ENCODE measurements at regions not wholly inside any gene's neighbourhood (a gene's known extent, or its start where the extent isn't known, plus 50 kb on each side); places are given as distances from the start of the nearest gene placed in this dataset.

DNA sequence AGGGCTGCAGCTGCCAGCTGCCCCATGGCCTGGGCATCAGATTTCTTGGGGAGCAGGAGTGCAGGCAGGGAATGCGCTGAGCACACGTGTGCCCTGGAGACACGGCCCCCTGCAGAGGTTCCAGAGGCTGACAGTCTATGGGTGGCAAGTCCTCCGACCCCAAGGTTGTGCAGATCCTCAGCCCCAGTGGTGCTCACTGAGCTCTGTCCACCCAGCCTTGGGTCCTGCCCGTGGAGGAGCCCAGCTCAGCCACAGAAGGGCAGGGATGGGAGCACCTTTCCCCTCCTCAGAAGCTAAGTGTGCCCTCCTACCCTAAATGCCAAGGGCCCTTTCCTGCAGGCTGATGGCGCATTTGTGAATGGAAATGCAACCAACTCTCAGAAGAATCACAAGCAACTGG lies 341.0 kb downstream of the IRX2 start:
- DNase-seq (no peak), ATAC-seq (ENCODE audit: low FRiP score in 2 of 2) (no peak)
- Histone ChIP-seq H3K27ac (no peak overlapping the region), H3K36me3 (no peaks in the 10 kb centered on the region), H3K9me3 (no peaks in the 10 kb centered on the region), H3K4me3 (no peak overlapping the region), H3K4me1 (no peaks in the 10 kb centered on the region), H3K27me3 (no peaks in the 10 kb centered on the region)
- 77 to 100% methylated on average over 1 to 6 of the region's 6 CpGs for WGBS, 2 donors
- TF ChIP-seq CTCF (IDR thresholded peaks at IDR 0.05) = no peak
- no peak for TF ChIP-seq POLR2A (IDR thresholded peaks at IDR 0.05)
- TF ChIP-seq EP300 (IDR thresholded peaks at IDR 0.05) = no peak
- no peak for TF ChIP-seq POLR2AphosphoS5 (IDR thresholded peaks at IDR 0.05)

GRCh38 chr5:2403296-2403695 lies 348.2 kb downstream of the IRX2 start:
- no peak overlapping the region for H3K4me3 ChIP-seq
- H3K4me1 ChIP-seq = no peaks in the 10 kb centered on the region
- no peak overlapping the region for H3K27ac ChIP-seq
- no peak for TF ChIP-seq CTCF (IDR thresholded peaks at IDR 0.05)
- TF ChIP-seq EP300 (IDR thresholded peaks at IDR 0.05) = no peak
- TF ChIP-seq POLR2AphosphoS5 (IDR thresholded peaks at IDR 0.05) = no peak
- TF ChIP-seq POLR2A (IDR thresholded peaks at IDR 0.05) = no peak
- no peak for ATAC-seq (ENCODE audit: low FRiP score in 2 of 2)
- no peak for DNase-seq
- 38 to 56% methylated on average over 1 of the region's 1 CpG for WGBS, 2 donors
- H3K27me3 ChIP-seq = no peaks in the 10 kb centered on the region
- H3K9me3 ChIP-seq = no peaks in the 10 kb centered on the region
- no peaks in the 10 kb centered on the region for H3K36me3 ChIP-seq

- Histone ChIP-seq H3K4me3 (no peak overlapping the region), H3K27me3 (no peaks in the 10 kb centered on the region), H3K9me3 (no peaks in the 10 kb centered on the region), H3K4me1 (no peaks in the 10 kb centered on the region), H3K27ac (no peak overlapping the region), H3K36me3 (no peaks in the 10 kb centered on the region)
- DNase-seq (no peak), ATAC-seq (ENCODE audit: low FRiP score in 2 of 2) (no peak)
- 62 to 67% methylated on average over 6 to 7 of the region's 7 CpGs for WGBS, 2 donors
- TF ChIP-seq EP300 (IDR thresholded peaks at IDR 0.05) (no peak), POLR2AphosphoS5 (IDR thresholded peaks at IDR 0.05) (no peak), POLR2A (IDR thresholded peaks at IDR 0.05) (no peak), CTCF (IDR thresholded peaks at IDR 0.05) (no peak)
Measured at GRCh38 chr5:2399804-2400203, 351.7 kb downstream of the IRX2 start.

DNA sequence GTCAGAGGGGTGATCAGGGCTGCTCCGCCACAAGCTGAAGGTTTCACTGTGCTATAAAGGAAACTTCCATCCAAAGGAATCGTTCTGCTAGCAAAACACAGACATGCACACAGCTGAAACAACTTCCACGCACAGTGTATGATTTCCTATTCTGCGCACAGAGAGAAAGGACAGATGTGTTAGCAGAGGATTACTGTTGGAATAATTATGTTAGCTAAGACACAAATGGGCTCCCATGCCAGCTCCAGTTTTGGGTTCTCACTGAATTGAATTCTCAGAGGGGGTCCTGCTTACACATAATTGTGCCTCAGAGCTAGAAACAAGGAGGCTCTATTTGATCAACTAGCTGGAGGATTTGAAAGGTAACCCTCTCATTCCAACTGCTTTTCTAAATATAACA lies 352.4 kb downstream of the IRX2 start:
- Histone ChIP-seq H3K4me1 (no peaks in the 10 kb centered on the region), H3K9me3 (no peaks in the 10 kb centered on the region), H3K4me3 (no peak overlapping the region), H3K27me3 (no peaks in the 10 kb centered on the region), H3K27ac (no peak overlapping the region), H3K36me3 (no peaks in the 10 kb centered on the region)
- ATAC-seq (ENCODE audit: low FRiP score in 2 of 2) = no peak
- 44 to 79% methylated on average over 4 of the region's 4 CpGs for WGBS, 2 donors
- TF ChIP-seq CTCF (IDR thresholded peaks at IDR 0.05) (no peak), EP300 (IDR thresholded peaks at IDR 0.05) (no peak), POLR2A (IDR thresholded peaks at IDR 0.05) (no peak), POLR2AphosphoS5 (IDR thresholded peaks at IDR 0.05) (no peak)
- DNase-seq = no peak

GRCh38 chr5:2393556-2393955 lies 357.9 kb downstream of the IRX2 start:
- DNase-seq = no peak

More at GRCh38 chr5:2393556-2393955, 357.9 kb downstream of the IRX2 start:
- H3K4me1 ChIP-seq = no peaks in the 10 kb centered on the region
- no peaks in the 10 kb centered on the region for H3K9me3 ChIP-seq
- TF ChIP-seq POLR2AphosphoS5 (IDR thresholded peaks at IDR 0.05) (no peak), CTCF (IDR thresholded peaks at IDR 0.05) (no peak), POLR2A (IDR thresholded peaks at IDR 0.05) (no peak), EP300 (IDR thresholded peaks at IDR 0.05) (no peak)
- H3K27me3 ChIP-seq = no peaks in the 10 kb centered on the region
- H3K4me3 ChIP-seq = no peak overlapping the region
- ATAC-seq (ENCODE audit: low FRiP score in 2 of 2) = no peak
- 85% methylated on average over 7 of the region's 7 CpGs for WGBS, 2 donors
- no peak overlapping the region for H3K27ac ChIP-seq
- H3K36me3 ChIP-seq = no peaks in the 10 kb centered on the region
